ENCODE measurements at regions not wholly inside any gene's neighbourhood (a gene's known extent, or its start where the extent isn't known, plus 50 kb on each side); places are given as distances from the start of the nearest gene placed in this dataset.

DNA sequence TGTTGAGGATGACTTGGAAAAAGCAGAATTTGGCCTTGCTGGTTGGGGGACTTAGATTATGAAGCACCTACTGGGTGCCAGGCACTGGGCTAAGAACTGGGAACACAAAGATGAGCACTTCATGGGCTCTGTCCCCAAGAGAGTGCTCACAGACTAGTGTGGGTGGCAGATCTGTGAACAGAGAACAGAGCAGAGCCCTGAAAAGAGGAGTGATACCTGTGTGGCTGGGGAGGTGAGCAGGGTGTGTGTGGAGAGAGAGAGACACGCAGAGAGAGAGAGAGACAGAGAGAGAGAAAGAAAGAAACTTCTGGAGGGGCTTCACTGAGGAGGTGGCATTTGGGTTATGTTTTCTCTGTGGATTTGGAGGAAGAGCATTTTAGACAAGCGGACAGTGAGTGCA lies 61.1 kb upstream of the PPP2R5A start:
- TF ChIP-seq, protein P1, sequence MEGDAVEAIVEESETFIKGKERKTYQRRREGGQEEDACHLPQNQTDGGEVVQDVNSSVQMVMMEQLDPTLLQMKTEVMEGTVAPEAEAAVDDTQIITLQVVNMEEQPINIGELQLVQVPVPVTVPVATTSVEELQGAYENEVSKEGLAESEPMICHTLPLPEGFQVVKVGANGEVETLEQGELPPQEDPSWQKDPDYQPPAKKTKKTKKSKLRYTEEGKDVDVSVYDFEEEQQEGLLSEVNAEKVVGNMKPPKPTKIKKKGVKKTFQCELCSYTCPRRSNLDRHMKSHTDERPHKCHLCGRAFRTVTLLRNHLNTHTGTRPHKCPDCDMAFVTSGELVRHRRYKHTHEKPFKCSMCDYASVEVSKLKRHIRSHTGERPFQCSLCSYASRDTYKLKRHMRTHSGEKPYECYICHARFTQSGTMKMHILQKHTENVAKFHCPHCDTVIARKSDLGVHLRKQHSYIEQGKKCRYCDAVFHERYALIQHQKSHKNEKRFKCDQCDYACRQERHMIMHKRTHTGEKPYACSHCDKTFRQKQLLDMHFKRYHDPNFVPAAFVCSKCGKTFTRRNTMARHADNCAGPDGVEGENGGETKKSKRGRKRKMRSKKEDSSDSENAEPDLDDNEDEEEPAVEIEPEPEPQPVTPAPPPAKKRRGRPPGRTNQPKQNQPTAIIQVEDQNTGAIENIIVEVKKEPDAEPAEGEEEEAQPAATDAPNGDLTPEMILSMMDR (IDR thresholded peaks at IDR 0.05; ENCODE audit: low read depth, low read length): no peak
- DNase-seq (ENCODE audit: extremely low read depth, low read depth): no peak

DNA sequence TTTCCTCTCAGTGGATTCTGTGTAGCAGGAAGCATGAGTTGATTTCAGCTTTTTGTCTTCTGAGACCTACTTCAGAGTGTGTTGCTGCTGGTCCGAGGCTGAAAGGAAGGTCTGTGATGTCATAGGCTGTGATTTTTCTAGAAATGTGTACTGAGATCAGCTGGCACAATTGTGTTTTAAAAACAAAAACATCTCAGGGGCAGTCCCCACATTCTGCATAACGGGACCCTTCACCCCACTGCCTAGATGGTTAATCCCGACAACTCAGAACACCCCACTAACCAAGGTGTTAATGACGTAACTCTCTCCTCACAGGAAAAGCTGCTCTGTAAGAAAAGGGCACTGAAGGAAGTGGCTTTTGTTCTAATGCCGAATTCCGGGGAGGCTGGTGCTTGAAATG lies 59.8 kb upstream of the PPP2R5A start:
- TF ChIP-seq, protein P1 (IDR thresholded peaks at IDR 0.05; ENCODE audit: low read depth, low read length): no peak
- no peak for DNase-seq (ENCODE audit: extremely low read depth, low read depth)

DNA sequence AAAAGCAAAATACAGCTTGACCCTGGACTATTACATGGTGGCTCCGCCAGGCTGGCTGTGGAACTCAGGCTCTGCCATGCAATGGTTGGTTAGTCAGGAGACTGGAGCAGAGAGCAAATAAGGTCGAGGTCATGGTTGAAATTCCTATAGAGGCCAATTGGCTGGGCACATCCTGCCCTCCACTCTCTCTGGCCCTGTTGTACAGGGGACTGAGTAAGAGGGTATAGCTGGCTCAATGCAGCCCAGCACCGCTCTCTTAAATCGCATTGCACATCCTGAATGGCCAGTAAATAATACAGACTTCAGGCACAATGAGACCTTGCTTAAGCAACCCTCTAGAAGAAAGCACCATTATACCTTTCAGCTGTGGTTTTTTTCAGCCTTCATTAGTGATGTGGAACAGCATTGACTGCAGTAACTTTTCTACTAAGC lies 59.3 kb upstream of the PPP2R5A start:
- TF ChIP-seq, protein P1 (IDR thresholded peaks at IDR 0.05; ENCODE audit: low read depth, low read length): no peak

DNA sequence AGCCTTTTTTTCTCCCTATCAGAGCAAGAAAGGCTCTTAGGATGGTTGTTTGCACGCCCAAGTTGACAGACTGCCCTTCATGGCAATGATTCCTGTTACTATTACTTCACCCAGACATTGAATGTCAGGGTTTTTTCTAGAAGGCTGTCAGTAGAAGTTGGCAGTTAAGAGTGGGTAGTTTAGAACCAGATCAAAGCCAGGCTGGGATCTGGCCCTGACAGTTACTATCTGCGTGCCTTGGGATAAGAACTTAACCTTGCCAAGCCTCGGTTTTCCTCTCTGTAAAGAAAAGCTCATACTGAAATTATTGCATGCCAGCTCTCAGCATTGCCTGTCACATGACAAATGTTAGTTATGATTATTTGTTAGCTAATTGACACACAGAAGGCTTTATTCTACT lies 58.7 kb upstream of the PPP2R5A start:
- no peak for DNase-seq (ENCODE audit: extremely low read depth, low read depth)
- TF ChIP-seq, protein P1 (IDR thresholded peaks at IDR 0.05; ENCODE audit: low read depth, low read length): no peak

More for the DNA sequence above, 59.3 kb upstream of the PPP2R5A start:
- DNase-seq (ENCODE audit: extremely low read depth, low read depth): no peak

DNA sequence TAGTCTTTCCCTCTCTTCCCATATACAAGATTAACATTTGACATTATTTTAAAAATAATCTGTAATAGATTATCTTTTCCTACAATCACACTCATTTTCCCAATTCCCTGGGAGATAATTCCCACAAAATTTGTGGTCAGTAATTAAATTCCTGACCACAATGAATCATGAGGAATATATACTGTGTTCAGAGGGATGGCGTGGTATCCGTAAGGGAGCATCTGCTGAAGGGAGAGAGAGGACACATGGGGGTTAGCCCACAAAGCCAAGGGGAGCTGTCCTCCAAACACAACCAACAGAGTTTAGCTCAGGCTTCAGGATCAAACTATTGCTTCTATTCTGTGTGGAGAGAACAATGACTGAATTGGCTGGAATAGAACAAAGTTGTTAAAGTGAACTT lies 57.1 kb upstream of the PPP2R5A start:
- DNase-seq (ENCODE audit: extremely low read depth, low read depth): no peak
- TF ChIP-seq, protein P1 (IDR thresholded peaks at IDR 0.05; ENCODE audit: low read depth, low read length): no peak

DNA sequence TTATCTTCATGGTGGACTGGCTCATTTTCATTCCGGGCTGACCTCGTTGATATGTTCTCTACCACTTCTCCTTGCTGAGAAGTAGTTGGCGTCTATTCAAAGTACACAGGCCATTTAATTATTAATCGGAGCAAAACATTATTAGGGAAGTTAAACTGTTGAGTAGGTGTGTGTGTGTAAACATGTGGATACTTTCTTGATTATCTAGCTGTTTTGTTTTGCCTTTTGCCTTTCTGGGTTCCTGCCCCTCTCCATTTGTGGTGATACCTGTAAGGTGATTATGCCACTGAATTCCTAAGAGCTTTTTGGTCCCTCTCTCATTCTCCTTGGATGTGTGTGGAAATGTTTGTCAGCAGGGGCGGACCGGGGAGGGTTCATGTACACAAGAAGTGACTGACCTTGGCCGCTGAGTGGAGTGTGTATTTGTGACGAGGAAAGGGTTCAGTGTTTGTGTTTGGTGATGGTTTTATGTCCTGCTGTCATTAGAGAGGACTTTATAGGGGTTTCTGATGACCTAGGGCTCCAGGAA lies 56.6 kb upstream of the PPP2R5A start:
- TF ChIP-seq, protein P1 (IDR thresholded peaks at IDR 0.05; ENCODE audit: low read depth, low read length): no peak
- no peak for DNase-seq (ENCODE audit: extremely low read depth, low read depth)

- TF ChIP-seq, protein P1 (IDR thresholded peaks at IDR 0.05; ENCODE audit: low read depth, low read length): no peak
- DNase-seq (ENCODE audit: extremely low read depth, low read depth): no peak
These were observed 55.6 kb upstream of the PPP2R5A start for GRCh38 chr1:212229654-212230053.

Data from AG09319 (cell line).